ENCODE measurements at regions not wholly inside any gene's neighbourhood (a gene's known extent, or its start where the extent isn't known, plus 50 kb on each side); places are given as distances from the start of the nearest gene placed in this dataset.

GRCh38 chr2:209074711-209075110, 349.1 kb upstream of the MAP2 start:
- H3K36me3 ChIP-seq (ENCODE audit: control insufficient read depth, insufficient read depth, low read length): no peaks in the 10 kb centered on the region
- no peaks in the 10 kb centered on the region for H3K27me3 ChIP-seq (replicated peaks; ENCODE audit: control insufficient read depth, insufficient read depth, low read length)
- no peak for DNase-seq (ENCODE audit: extremely low read depth, insufficient read length)
- H3K4me3 ChIP-seq (replicated peaks; ENCODE audit: low read depth, low read length): no peak overlapping the region
- TF ChIP-seq CTCF (IDR thresholded peaks at IDR 0.05; ENCODE audit: insufficient read depth, low read length, poor library complexity, severe bottlenecking): no peak

- DNase-seq (ENCODE audit: extremely low read depth, insufficient read length): no peak
Observed at GRCh38 chr2:209076151-209076550, 347.7 kb upstream of the MAP2 start.

GRCh38 chr2:209086761-209087160, 337.1 kb upstream of the MAP2 start:
- Histone ChIP-seq H3K36me3 (ENCODE audit: control insufficient read depth, insufficient read depth, low read length) (no peaks in the 10 kb centered on the region), H3K4me3 (replicated peaks; ENCODE audit: low read depth, low read length) (no peak overlapping the region), H3K27me3 (replicated peaks; ENCODE audit: control insufficient read depth, insufficient read depth, low read length) (no peaks in the 10 kb centered on the region)
- TF ChIP-seq CTCF (IDR thresholded peaks at IDR 0.05; ENCODE audit: insufficient read depth, low read length, poor library complexity, severe bottlenecking): no peak
- DNase-seq (ENCODE audit: extremely low read depth, insufficient read length): no peak

More at GRCh38 chr2:209076151-209076550, 347.7 kb upstream of the MAP2 start:
- Histone ChIP-seq H3K36me3 (ENCODE audit: control insufficient read depth, insufficient read depth, low read length) (no peaks in the 10 kb centered on the region), H3K27me3 (replicated peaks; ENCODE audit: control insufficient read depth, insufficient read depth, low read length) (no peaks in the 10 kb centered on the region), H3K4me3 (replicated peaks; ENCODE audit: low read depth, low read length) (no peak overlapping the region)
- no peak for TF ChIP-seq CTCF (IDR thresholded peaks at IDR 0.05; ENCODE audit: insufficient read depth, low read length, poor library complexity, severe bottlenecking)

GRCh38 chr2:209091056-209091455, 332.8 kb upstream of the MAP2 start:
- Histone ChIP-seq H3K36me3 (ENCODE audit: control insufficient read depth, insufficient read depth, low read length) (no peaks in the 10 kb centered on the region), H3K27me3 (replicated peaks; ENCODE audit: control insufficient read depth, insufficient read depth, low read length) (no peaks in the 10 kb centered on the region), H3K4me3 (replicated peaks; ENCODE audit: low read depth, low read length) (no peak overlapping the region)
- no peak for TF ChIP-seq CTCF (IDR thresholded peaks at IDR 0.05; ENCODE audit: insufficient read depth, low read length, poor library complexity, severe bottlenecking)
- DNase-seq (ENCODE audit: extremely low read depth, insufficient read length): no peak

GRCh38 chr2:209094221-209094620, 329.6 kb upstream of the MAP2 start:
- no peaks in the 10 kb centered on the region for H3K27me3 ChIP-seq (replicated peaks; ENCODE audit: control insufficient read depth, insufficient read depth, low read length)
- DNase-seq (ENCODE audit: extremely low read depth, insufficient read length): no peak
- TF ChIP-seq CTCF (IDR thresholded peaks at IDR 0.05; ENCODE audit: insufficient read depth, low read length, poor library complexity, severe bottlenecking): no peak

GRCh38 chr2:209095432-209095831, 328.4 kb upstream of the MAP2 start:
- no peaks in the 10 kb centered on the region for H3K27me3 ChIP-seq (replicated peaks; ENCODE audit: control insufficient read depth, insufficient read depth, low read length)
- no peaks in the 10 kb centered on the region for H3K36me3 ChIP-seq (ENCODE audit: control insufficient read depth, insufficient read depth, low read length)
- TF ChIP-seq CTCF (IDR thresholded peaks at IDR 0.05; ENCODE audit: insufficient read depth, low read length, poor library complexity, severe bottlenecking): no peak
- no peak for DNase-seq (ENCODE audit: extremely low read depth, insufficient read length)
- no peak overlapping the region for H3K4me3 ChIP-seq (replicated peaks; ENCODE audit: low read depth, low read length)

More at GRCh38 chr2:209094221-209094620, 329.6 kb upstream of the MAP2 start:
- no peak overlapping the region for H3K4me3 ChIP-seq (replicated peaks; ENCODE audit: low read depth, low read length)
- H3K36me3 ChIP-seq (ENCODE audit: control insufficient read depth, insufficient read depth, low read length): no peaks in the 10 kb centered on the region
